ENCODE measurements at regions not wholly inside any gene's neighbourhood (a gene's known extent, or its start where the extent isn't known, plus 50 kb on each side); places are given as distances from the start of the nearest gene placed in this dataset.

GRCh38 chr10:124227055-124227975, 133.9 kb upstream of the CHST15 start:
- no peak for TF ChIP-seq EZH2 (IDR thresholded peaks at IDR 0.05; ENCODE audit: low read length, missing control alignments)
- TF ChIP-seq, protein P1, sequence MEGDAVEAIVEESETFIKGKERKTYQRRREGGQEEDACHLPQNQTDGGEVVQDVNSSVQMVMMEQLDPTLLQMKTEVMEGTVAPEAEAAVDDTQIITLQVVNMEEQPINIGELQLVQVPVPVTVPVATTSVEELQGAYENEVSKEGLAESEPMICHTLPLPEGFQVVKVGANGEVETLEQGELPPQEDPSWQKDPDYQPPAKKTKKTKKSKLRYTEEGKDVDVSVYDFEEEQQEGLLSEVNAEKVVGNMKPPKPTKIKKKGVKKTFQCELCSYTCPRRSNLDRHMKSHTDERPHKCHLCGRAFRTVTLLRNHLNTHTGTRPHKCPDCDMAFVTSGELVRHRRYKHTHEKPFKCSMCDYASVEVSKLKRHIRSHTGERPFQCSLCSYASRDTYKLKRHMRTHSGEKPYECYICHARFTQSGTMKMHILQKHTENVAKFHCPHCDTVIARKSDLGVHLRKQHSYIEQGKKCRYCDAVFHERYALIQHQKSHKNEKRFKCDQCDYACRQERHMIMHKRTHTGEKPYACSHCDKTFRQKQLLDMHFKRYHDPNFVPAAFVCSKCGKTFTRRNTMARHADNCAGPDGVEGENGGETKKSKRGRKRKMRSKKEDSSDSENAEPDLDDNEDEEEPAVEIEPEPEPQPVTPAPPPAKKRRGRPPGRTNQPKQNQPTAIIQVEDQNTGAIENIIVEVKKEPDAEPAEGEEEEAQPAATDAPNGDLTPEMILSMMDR (conservative IDR thresholded peaks at IDR 0.05 in 1 of 2, IDR thresholded peaks at IDR 0.05 in 1 of 2; ENCODE audit: low read depth in 1 of 2, low read length in 2 of 2) = no peak

GRCh38 chr10:124226271-124227054, 133.1 kb upstream of the CHST15 start:
- H3K9me3 ChIP-seq (ENCODE audit: control insufficient read depth, insufficient read depth, low read depth, low read length) = no peaks in the 10 kb centered on the region
- H3K27ac ChIP-seq (ENCODE audit: insufficient read depth, low read length) = no peak overlapping the region
- no peaks in the 10 kb centered on the region for H3K79me2 ChIP-seq (ENCODE audit: control insufficient read depth, insufficient read depth, low read length)
- H3K4me2 ChIP-seq (ENCODE audit: extremely low read depth, insufficient read depth, low read length) = no peak overlapping the region
- H3K36me3 ChIP-seq (ENCODE audit: control insufficient read depth, insufficient read depth, low read length) = no peaks in the 10 kb centered on the region
- H3K4me3 ChIP-seq (replicated peaks in 1 of 4; ENCODE audit: control extremely low read depth in 1 of 4, insufficient read depth in 1 of 4, low read depth in 3 of 4, low read length in 4 of 4) = no peak overlapping the region
- no peak overlapping the region for H3K9ac ChIP-seq (ENCODE audit: insufficient read depth, low read length)
- H4K20me1 ChIP-seq (ENCODE audit: control insufficient read depth, extremely low read depth, insufficient read depth, low read length) = no peaks in the 10 kb centered on the region
- no peak for DNase-seq (ENCODE audit: low read depth in 2 of 2)
- H3K27me3 ChIP-seq (ENCODE audit: control insufficient read depth, insufficient read depth, low read length) = no peaks in the 10 kb centered on the region
- TF ChIP-seq EZH2 (IDR thresholded peaks at IDR 0.05; ENCODE audit: low read length, missing control alignments) = no peak
- TF ChIP-seq, protein P1 (conservative IDR thresholded peaks at IDR 0.05 in 1 of 2, IDR thresholded peaks at IDR 0.05 in 1 of 2; ENCODE audit: low read depth in 1 of 2, low read length in 2 of 2) = no peak
- no peaks in the 10 kb centered on the region for H3K4me1 ChIP-seq (ENCODE audit: control insufficient read depth, extremely low read depth, insufficient read depth, low read length)
- no peak overlapping the region for H2AFZ ChIP-seq (ENCODE audit: low read length)

More at GRCh38 chr10:124227055-124227975, 133.9 kb upstream of the CHST15 start:
- Histone ChIP-seq H3K4me1 (ENCODE audit: control insufficient read depth, extremely low read depth, insufficient read depth, low read length) (no peaks in the 10 kb centered on the region), H3K9me3 (ENCODE audit: control insufficient read depth, insufficient read depth, low read depth, low read length) (no peaks in the 10 kb centered on the region), H3K36me3 (ENCODE audit: control insufficient read depth, insufficient read depth, low read length) (no peaks in the 10 kb centered on the region), H3K27me3 (ENCODE audit: control insufficient read depth, insufficient read depth, low read length) (no peaks in the 10 kb centered on the region), H3K4me3 (replicated peaks in 1 of 4; ENCODE audit: control extremely low read depth in 1 of 4, insufficient read depth in 1 of 4, low read depth in 3 of 4, low read length in 4 of 4) (no peak overlapping the region), H3K79me2 (ENCODE audit: control insufficient read depth, insufficient read depth, low read length) (no peaks in the 10 kb centered on the region), H3K27ac (ENCODE audit: insufficient read depth, low read length) (no peak overlapping the region), H3K4me2 (ENCODE audit: extremely low read depth, insufficient read depth, low read length) (no peak overlapping the region), H3K9ac (ENCODE audit: insufficient read depth, low read length) (no peak overlapping the region), H2AFZ (ENCODE audit: low read length) (no peak overlapping the region), H4K20me1 (ENCODE audit: control insufficient read depth, extremely low read depth, insufficient read depth, low read length) (no peaks in the 10 kb centered on the region)
- DNase-seq (ENCODE audit: low read depth in 2 of 2) = no peak

Data from fibroblast of lung (primary cell).